ENCODE measurements at regions not wholly inside any gene's neighbourhood (a gene's known extent, or its start where the extent isn't known, plus 50 kb on each side); places are given as distances from the start of the nearest gene placed in this dataset.

DNA sequence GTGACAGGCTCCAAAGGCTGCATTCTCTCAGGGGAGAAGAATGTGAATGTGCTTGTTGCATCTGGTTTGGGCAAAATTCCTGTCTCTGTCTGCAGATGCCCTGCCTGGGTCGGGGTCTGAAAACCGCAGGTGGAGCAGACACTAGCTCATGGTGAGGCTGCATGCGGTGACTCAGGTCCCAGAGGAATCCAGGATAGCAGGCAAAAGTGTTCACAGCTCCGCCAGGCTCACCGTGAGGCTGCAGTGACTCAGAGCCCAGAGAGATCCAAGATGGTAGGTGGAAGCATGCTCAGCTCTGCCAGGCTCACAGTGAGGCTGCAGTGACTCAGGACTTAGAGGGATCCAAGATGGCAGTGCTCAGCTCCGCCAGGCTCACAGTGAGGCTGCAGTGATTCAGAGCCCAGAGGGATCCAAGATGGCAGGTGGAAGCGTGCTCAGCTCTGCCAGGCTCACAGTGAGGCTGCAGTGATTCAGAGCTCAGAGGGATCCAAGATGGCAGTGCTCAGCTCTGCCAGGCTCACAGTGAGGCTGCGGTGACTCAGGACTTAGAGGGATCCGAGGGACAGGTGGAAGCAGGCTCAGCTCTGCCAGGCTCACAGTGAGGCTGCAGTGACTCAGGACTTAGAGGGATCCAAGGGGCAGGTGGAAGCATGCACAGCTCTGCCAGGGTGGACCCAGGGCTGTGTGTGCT is 200.5 kb downstream of the ACKR3 start (continued):
- TF ChIP-seq, protein P1, sequence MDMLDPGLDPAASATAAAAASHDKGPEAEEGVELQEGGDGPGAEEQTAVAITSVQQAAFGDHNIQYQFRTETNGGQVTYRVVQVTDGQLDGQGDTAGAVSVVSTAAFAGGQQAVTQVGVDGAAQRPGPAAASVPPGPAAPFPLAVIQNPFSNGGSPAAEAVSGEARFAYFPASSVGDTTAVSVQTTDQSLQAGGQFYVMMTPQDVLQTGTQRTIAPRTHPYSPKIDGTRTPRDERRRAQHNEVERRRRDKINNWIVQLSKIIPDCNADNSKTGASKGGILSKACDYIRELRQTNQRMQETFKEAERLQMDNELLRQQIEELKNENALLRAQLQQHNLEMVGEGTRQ (IDR thresholded peaks at IDR 0.05; ENCODE audit: low read length) = no peak
- no peak for TF ChIP-seq ASH2L (IDR thresholded peaks at IDR 0.05; ENCODE audit: low read length)
- TF ChIP-seq RXRA (IDR thresholded peaks at IDR 0.05; ENCODE audit: insufficient read depth, low read depth, low read length) = no peak

All from H1 (cell line).